ENCODE measurements at regions not wholly inside any gene's neighbourhood (a gene's known extent, or its start where the extent isn't known, plus 50 kb on each side); places are given as distances from the start of the nearest gene placed in this dataset.
"Not testable (repeated sequence)": the region's sequence is repeated elsewhere in the genome, so short reads cannot be mapped to it uniquely, and the experiment has no call there.

DNA sequence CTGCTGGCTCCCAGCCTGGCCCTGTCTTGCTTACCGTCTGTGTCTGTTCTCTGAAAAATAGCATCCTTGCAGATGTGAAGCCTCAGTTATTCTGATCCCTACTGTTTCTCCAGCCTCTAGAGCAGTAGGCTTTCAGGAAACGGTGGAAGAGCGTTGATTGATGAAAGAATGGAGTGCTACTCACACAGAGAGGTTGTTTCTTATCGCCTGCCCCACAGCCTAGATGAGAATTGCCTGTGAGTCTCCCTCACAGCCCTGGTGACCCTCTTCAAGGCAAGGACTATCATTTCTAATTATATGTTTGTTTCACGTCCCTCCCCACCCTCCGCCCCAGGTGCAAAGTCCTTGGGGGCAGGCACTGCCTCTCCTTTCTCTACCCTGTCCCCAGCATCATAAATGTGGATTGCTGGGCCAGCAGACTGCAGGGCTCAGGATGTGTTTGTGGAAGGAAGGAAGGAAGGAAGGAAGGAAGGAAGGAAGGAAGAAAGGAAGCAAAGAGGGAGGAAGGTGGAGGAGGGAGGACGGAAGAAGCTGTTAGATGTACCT, 575.3 kb upstream of the B3GAT1 start:
- Histone ChIP-seq H3K36me3 (no peaks in the 10 kb centered on the region), H3K4me1 (no peaks in the 10 kb centered on the region), H3K27me3 (no peaks in the 10 kb centered on the region), H3K4me3 (no peak overlapping the region), H3K27ac (no peak overlapping the region), H3K9me3 (no peaks in the 10 kb centered on the region)
- TF ChIP-seq, protein P1, sequence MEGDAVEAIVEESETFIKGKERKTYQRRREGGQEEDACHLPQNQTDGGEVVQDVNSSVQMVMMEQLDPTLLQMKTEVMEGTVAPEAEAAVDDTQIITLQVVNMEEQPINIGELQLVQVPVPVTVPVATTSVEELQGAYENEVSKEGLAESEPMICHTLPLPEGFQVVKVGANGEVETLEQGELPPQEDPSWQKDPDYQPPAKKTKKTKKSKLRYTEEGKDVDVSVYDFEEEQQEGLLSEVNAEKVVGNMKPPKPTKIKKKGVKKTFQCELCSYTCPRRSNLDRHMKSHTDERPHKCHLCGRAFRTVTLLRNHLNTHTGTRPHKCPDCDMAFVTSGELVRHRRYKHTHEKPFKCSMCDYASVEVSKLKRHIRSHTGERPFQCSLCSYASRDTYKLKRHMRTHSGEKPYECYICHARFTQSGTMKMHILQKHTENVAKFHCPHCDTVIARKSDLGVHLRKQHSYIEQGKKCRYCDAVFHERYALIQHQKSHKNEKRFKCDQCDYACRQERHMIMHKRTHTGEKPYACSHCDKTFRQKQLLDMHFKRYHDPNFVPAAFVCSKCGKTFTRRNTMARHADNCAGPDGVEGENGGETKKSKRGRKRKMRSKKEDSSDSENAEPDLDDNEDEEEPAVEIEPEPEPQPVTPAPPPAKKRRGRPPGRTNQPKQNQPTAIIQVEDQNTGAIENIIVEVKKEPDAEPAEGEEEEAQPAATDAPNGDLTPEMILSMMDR (IDR thresholded peaks at IDR 0.05): no peak
- intact Hi-C loops (cut with DNase I): no loop called here
- DNase-seq (no peak), ATAC-seq (no peak)

DNA sequence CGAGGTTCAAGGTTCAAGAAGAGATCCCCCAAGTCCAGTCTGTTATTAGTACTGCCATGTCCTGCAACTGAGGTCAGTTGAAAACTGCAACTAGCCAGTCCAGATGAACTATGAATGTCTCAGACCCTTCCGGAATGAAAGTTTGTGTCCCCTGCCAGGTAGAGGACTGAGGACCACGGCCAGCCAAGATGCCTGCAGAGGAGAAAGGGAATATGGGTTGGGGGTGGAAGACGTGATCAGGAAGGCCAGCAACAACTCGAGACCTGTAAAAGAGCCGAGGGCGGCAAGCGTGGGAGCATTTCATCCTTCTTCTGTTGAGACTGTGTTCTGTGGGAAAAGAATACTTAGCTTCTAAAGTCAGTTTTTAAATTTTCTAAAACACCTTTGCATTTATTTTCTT, 572.4 kb upstream of the B3GAT1 start:
- Histone ChIP-seq H3K4me1 (no peaks in the 10 kb centered on the region), H3K36me3 (no peaks in the 10 kb centered on the region), H3K9me3 (no peaks in the 10 kb centered on the region), H3K27ac (no peak overlapping the region), H3K4me3 (no peak overlapping the region), H3K27me3 (no peaks in the 10 kb centered on the region)
- DNase-seq (no peak), ATAC-seq (no peak)
- TF ChIP-seq, protein P1 (IDR thresholded peaks at IDR 0.05): no peak
- intact Hi-C loops (cut with DNase I): no loop called here

DNA sequence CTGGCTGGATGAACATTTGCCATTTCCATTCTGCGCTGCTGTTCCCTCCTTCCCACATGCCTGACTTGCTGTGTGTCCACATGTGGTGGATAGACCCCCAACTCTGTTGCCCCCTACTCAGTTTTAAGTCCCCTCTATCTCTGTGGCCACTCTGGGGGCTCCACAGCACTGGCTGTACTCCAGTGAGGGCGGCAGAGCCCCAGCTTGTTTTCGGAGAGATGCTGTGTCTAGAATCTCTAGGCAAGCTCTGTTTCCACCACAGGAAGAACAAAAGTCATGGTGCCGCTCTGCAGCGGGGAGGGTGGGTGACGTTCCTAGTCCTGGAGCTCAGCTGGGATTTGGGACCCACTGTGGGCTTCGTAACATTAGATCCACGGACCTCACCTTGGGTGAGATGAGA, 570.4 kb upstream of the B3GAT1 start:
- DNase-seq; intact Hi-C loops (cut with DNase I); H3K27ac ChIP-seq; H3K9me3 ChIP-seq; H3K4me3 ChIP-seq; H3K36me3 ChIP-seq; H3K4me1 ChIP-seq; ATAC-seq; H3K27me3 ChIP-seq: not testable (repeated sequence)

DNA sequence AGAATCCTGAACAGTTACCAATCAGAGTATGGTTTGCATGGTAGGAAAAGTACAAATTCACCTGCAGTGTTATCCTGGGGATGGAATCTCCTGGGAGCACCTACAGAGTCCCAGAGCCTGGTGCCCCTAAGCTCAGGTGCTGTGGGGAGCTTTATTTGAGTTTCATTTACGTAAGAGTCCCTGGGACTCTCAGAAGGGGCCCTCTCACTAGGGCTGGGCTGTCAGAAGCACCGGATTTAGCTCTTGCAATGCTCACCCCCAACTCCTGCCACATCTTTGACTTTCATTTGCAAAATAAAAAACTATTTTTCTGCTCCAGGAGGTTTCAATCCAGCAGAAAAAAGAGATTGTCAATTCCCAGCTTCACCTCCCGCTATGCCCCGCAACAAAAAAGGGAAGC, 569.8 kb upstream of the B3GAT1 start:
- H3K4me1 ChIP-seq: no peaks in the 10 kb centered on the region
- no peaks in the 10 kb centered on the region for H3K9me3 ChIP-seq
- intact Hi-C loops (cut with DNase I): no loop called here
- no peaks in the 10 kb centered on the region for H3K27me3 ChIP-seq
- H3K4me3 ChIP-seq: no peak overlapping the region
- no peak for ATAC-seq
- no peak for DNase-seq
- TF ChIP-seq, protein P1 (IDR thresholded peaks at IDR 0.05): no peak
- H3K27ac ChIP-seq: no peak overlapping the region
- no peaks in the 10 kb centered on the region for H3K36me3 ChIP-seq

DNA sequence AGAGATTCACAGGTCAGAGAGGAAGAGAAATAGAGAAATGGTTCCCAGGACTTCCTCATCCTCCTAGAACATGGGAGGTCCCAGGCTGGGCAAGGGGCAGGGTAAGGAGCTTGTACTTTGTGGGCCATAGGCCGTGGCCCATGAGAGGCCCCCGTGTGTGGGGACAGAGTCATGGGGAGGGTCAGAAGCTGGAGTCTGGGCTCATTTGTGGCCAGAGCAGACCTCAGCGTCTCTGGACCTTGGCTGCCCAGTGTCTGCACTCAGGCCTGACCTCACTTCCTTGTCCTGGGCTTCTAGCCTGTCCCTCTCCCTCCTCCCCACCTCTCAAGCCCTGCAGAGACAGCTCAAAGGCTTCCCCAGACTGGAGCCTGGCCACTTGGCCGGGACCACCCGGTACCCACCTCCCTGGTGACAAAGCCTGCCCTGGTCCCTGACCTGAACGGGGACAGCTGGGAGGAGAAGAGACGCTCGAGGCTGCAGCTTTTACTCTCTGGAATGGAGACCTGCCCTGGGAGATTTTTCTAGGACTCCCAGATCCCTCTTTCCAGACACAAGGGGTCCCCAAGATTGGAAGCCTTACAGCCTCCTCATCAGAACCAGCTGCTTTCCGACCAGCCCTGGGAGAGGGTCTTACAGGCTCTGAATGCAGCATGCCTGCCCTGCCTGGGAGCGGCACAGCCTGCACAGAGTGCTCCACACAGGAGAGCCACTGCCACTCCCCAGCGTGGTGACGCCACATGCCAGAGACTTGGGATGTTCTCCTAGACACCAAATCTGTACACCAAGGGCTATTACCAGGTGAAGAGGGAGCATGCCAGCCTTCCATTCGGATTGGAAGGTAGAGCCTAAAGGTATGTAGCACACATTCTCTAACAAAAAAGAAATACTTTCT, 569.0 kb upstream of the B3GAT1 start:
- ATAC-seq (peak; percentile 21), DNase-seq (no peak)
- Histone ChIP-seq H3K9me3 (no peaks in the 10 kb centered on the region), H3K27me3 (no peaks in the 10 kb centered on the region), H3K4me1 (no peaks in the 10 kb centered on the region), H3K27ac (no peak overlapping the region), H3K36me3 (no peaks in the 10 kb centered on the region), H3K4me3 (no peak overlapping the region)
- intact Hi-C loops (cut with DNase I): no loop called here
- TF ChIP-seq, protein P1 (IDR thresholded peaks at IDR 0.05): no peak

DNA sequence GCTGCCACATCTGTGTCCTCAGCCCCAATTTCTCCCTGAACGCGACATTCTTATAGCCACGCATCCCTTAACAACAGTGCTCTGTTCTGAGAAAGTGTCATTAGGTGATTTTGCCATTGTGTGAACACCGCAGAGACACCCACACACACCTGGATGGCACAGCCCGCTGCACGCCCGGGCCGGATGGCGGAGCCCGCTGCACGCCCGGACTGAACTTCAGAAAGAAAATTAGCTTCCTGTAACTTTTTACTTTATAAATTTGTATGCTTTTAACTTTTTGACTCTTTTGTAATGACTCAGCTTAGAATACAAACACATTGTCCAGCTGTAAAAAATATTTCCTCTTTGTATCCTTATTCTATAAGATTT, 567.0 kb upstream of the B3GAT1 start:
- H3K9me3 ChIP-seq; ATAC-seq; intact Hi-C loops (cut with DNase I); H3K27ac ChIP-seq; H3K36me3 ChIP-seq; H3K4me1 ChIP-seq; H3K4me3 ChIP-seq; H3K27me3 ChIP-seq; DNase-seq: not testable (repeated sequence)

Data from upper lobe of right lung (tissue), 1 donor.